ENCODE measurements at regions not wholly inside any gene's neighbourhood (a gene's known extent, or its start where the extent isn't known, plus 50 kb on each side); places are given as distances from the start of the nearest gene placed in this dataset.

- Histone ChIP-seq H2AFZ (ENCODE audit: low read depth, low read length) (no peak overlapping the region), H3K9ac (ENCODE audit: low read length) (no peak overlapping the region), H3K36me3 (replicated peaks; ENCODE audit: low read depth, low read length) (no peaks in the 10 kb centered on the region), H3K4me2 (ENCODE audit: low read length) (no peak overlapping the region), H3K27ac (ENCODE audit: low read length) (no peak overlapping the region), H3K27me3 (ENCODE audit: low read depth, low read length) (no peaks in the 10 kb centered on the region), H3K4me1 (ENCODE audit: low read length) (peaks cover 19% of the 10 kb centered on the region), H4K20me1 (ENCODE audit: insufficient read depth, low read length) (no peaks in the 10 kb centered on the region), H3K4me3 (ENCODE audit: low read length) (no peak overlapping the region), H3K9me3 (ENCODE audit: insufficient read depth, low read length) (no peaks in the 10 kb centered on the region), H3K79me2 (ENCODE audit: low read length) (no peaks in the 10 kb centered on the region)
- no peak for TF ChIP-seq EZH2phosphoT487 (IDR thresholded peaks at IDR 0.05; ENCODE audit: low read depth)
- TF ChIP-seq CTCF (IDR thresholded peaks at IDR 0.05; ENCODE audit: low read depth, low read length) = no peak
Observed at GRCh38 chr12:46917821-46918220, 92.0 kb upstream of the SLC38A4 start.

DNA sequence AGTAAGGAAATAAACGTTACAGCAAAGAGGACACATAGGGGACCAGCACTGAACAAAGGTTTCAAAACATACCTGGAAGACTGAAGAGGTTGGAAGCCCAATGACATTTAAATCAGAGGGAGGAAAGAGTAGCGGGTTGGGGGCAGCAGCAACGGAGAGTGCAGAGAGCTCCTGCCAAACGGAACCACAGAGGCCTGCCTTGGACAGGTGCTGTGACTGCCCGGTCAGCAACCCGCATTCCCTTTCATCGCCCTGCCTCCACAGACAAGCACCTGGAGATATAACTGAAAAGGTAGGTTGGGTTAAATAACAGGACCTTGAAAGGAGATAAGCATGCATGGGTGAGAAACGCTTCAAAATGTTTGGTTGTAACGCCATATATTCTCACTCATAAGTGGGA, 92.8 kb upstream of the SLC38A4 start:
- Histone ChIP-seq H3K4me3 (ENCODE audit: low read length) (no peak overlapping the region), H3K9ac (ENCODE audit: low read length) (no peak overlapping the region), H2AFZ (ENCODE audit: low read depth, low read length) (no peak overlapping the region), H3K4me1 (ENCODE audit: low read length) (peaks cover 19% of the 10 kb centered on the region), H3K36me3 (replicated peaks; ENCODE audit: low read depth, low read length) (no peaks in the 10 kb centered on the region), H3K4me2 (ENCODE audit: low read length) (no peak overlapping the region), H4K20me1 (ENCODE audit: insufficient read depth, low read length) (no peaks in the 10 kb centered on the region), H3K27me3 (ENCODE audit: low read depth, low read length) (no peaks in the 10 kb centered on the region), H3K9me3 (ENCODE audit: insufficient read depth, low read length) (no peaks in the 10 kb centered on the region), H3K27ac (ENCODE audit: low read length) (no peak overlapping the region), H3K79me2 (ENCODE audit: low read length) (no peaks in the 10 kb centered on the region)
- no peak for TF ChIP-seq EZH2phosphoT487 (IDR thresholded peaks at IDR 0.05; ENCODE audit: low read depth)
- TF ChIP-seq CTCF (IDR thresholded peaks at IDR 0.05; ENCODE audit: low read depth, low read length) = no peak

GRCh38 chr12:46919666-46920400, 94.0 kb upstream of the SLC38A4 start:
- no peaks in the 10 kb centered on the region for H3K79me2 ChIP-seq (ENCODE audit: low read length)
- H3K9ac ChIP-seq (ENCODE audit: low read length) = peak overlapping the region; percentile 8; the same call in 1 of the 2 replicates
- peak overlapping the region; percentile 83 for H2AFZ ChIP-seq (ENCODE audit: low read depth, low read length)
- H3K4me2 ChIP-seq (ENCODE audit: low read length) = peak overlapping the region; percentile 80
- no peak overlapping the region for H3K27ac ChIP-seq (ENCODE audit: low read length)
- no peaks in the 10 kb centered on the region for H3K9me3 ChIP-seq (ENCODE audit: insufficient read depth, low read length)
- no peaks in the 10 kb centered on the region for H4K20me1 ChIP-seq (ENCODE audit: insufficient read depth, low read length)
- H3K4me1 ChIP-seq (ENCODE audit: low read length) = peaks cover 19% of the 10 kb centered on the region
- H3K4me3 ChIP-seq (ENCODE audit: low read length) = peak overlapping the region; percentile 57
- no peaks in the 10 kb centered on the region for H3K27me3 ChIP-seq (ENCODE audit: low read depth, low read length)
- no peaks in the 10 kb centered on the region for H3K36me3 ChIP-seq (replicated peaks; ENCODE audit: low read depth, low read length)
- TF ChIP-seq CTCF (IDR thresholded peaks at IDR 0.05; ENCODE audit: low read depth, low read length) (no peak), EZH2phosphoT487 (IDR thresholded peaks at IDR 0.05; ENCODE audit: low read depth) (no peak)

GRCh38 chr12:46920499-46920898, 94.7 kb upstream of the SLC38A4 start:
- no peak overlapping the region for H3K9ac ChIP-seq (ENCODE audit: low read length)
- TF ChIP-seq EZH2phosphoT487 (IDR thresholded peaks at IDR 0.05; ENCODE audit: low read depth) = no peak
- no peak for TF ChIP-seq CTCF (IDR thresholded peaks at IDR 0.05; ENCODE audit: low read depth, low read length)
- peak overlapping the region; percentile 80 for H3K4me2 ChIP-seq (ENCODE audit: low read length)
- H2AFZ ChIP-seq (ENCODE audit: low read depth, low read length) = no peak overlapping the region
- peaks cover 19% of the 10 kb centered on the region for H3K4me1 ChIP-seq (ENCODE audit: low read length)
- no peaks in the 10 kb centered on the region for H3K27me3 ChIP-seq (ENCODE audit: low read depth, low read length)
- no peak overlapping the region for H3K27ac ChIP-seq (ENCODE audit: low read length)
- H3K36me3 ChIP-seq (replicated peaks; ENCODE audit: low read depth, low read length) = no peaks in the 10 kb centered on the region
- no peaks in the 10 kb centered on the region for H4K20me1 ChIP-seq (ENCODE audit: insufficient read depth, low read length)
- no peaks in the 10 kb centered on the region for H3K79me2 ChIP-seq (ENCODE audit: low read length)
- peak overlapping the region; percentile 57; the same call in 1 of the 2 replicates for H3K4me3 ChIP-seq (ENCODE audit: low read length)
- no peaks in the 10 kb centered on the region for H3K9me3 ChIP-seq (ENCODE audit: insufficient read depth, low read length)
